ENCODE measurements at regions not wholly inside any gene's neighbourhood (a gene's known extent, or its start where the extent isn't known, plus 50 kb on each side); places are given as distances from the start of the nearest gene placed in this dataset.

- TF ChIP-seq, protein P1, sequence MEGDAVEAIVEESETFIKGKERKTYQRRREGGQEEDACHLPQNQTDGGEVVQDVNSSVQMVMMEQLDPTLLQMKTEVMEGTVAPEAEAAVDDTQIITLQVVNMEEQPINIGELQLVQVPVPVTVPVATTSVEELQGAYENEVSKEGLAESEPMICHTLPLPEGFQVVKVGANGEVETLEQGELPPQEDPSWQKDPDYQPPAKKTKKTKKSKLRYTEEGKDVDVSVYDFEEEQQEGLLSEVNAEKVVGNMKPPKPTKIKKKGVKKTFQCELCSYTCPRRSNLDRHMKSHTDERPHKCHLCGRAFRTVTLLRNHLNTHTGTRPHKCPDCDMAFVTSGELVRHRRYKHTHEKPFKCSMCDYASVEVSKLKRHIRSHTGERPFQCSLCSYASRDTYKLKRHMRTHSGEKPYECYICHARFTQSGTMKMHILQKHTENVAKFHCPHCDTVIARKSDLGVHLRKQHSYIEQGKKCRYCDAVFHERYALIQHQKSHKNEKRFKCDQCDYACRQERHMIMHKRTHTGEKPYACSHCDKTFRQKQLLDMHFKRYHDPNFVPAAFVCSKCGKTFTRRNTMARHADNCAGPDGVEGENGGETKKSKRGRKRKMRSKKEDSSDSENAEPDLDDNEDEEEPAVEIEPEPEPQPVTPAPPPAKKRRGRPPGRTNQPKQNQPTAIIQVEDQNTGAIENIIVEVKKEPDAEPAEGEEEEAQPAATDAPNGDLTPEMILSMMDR (IDR thresholded peaks at IDR 0.05) = no peak
These were observed 895.7 kb downstream of the XPNPEP1 start for GRCh38 chr10:109027534-109028185.

GRCh38 chr10:109025172-109025571 lies 898.1 kb downstream of the XPNPEP1 start:
- TF ChIP-seq, protein P1 (IDR thresholded peaks at IDR 0.05) = no peak

DNA sequence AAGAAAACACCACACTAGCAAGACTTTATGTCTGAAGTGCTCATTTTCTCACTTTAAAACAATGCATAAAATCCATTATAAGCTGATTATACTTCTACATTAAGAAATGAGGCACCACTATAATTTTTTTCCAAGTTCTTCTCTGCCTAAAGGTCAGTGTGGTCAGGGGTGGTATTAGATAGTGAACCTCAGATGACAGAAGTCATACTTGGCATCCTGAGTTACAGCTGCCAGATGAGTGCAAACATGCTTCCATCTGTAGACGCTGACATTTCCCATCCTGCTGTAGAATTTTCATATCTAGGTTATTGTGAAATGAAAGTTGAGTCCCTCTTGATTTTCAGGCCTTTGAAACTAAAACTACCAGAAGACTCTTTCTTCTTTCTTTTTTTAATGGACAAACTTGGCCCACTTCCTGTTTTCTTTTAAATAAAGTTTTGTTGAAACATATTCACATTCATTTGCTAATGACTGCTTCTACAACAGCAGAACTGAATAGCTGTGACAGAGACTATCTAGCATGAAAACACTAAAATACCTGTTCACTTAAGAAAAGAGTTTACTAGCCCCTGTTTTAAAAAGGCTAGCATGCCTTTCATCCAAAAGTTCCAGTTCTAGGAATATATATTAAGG lies 900.8 kb downstream of the XPNPEP1 start:
- TF ChIP-seq, protein P1 (IDR thresholded peaks at IDR 0.05) = no peak

DNA sequence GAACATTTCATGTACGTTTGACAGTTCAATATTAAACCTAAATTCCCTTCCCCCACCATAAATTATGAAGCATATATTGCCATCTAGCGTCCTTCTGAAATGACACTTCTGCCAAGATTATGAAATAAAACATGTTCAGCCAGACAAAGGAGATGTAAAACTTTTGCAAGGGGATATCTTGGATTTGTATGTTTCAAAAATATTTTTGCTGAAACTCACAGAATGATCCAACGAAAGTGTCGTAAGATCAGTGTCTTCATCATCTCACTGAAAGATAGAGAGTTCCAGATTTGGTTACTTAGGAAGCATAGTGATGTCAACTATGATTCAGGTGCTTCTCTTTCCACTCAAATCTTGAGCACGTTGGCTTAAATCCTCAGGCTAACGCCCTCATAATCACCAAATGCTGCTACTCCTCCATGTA lies 904.3 kb downstream of the XPNPEP1 start:
- TF ChIP-seq, protein P1 (IDR thresholded peaks at IDR 0.05) = peak; percentile 58

- TF ChIP-seq, protein P1 (IDR thresholded peaks at IDR 0.05) = no peak
These were observed 915.8 kb downstream of the XPNPEP1 start for GRCh38 chr10:109007514-109007913.

GRCh38 chr10:108990441-108990840 lies 932.9 kb downstream of the XPNPEP1 start:
- TF ChIP-seq, protein P1 (IDR thresholded peaks at IDR 0.05) = no peak

GRCh38 chr10:108989976-108990375 lies 933.3 kb downstream of the XPNPEP1 start:
- TF ChIP-seq, protein P1 (IDR thresholded peaks at IDR 0.05) = no peak
